Transverse colon (tissue), 4 donors: ENCODE measurements at regions not wholly inside any gene's neighbourhood (a gene's known extent, or its start where the extent isn't known, plus 50 kb on each side); places are given as distances from the start of the nearest gene placed in this dataset.

Experiments used
- DNase-seq: peaks from one replicate; pipeline ENCODE4 v3.0.0-alpha.2; 2019
- H3K27ac ChIP-seq, 4 donors: fragments of 200-600 bp; sonication (generic); 2 replicates each; pipeline ENCODE4 v1.5.1; 2016 to 2018; ENCODE audit warnings: inconsistent platforms in 4 of 4
- H3K27me3 ChIP-seq: fragments of 200-600 bp; sonication (generic); 2 replicates; pipeline ENCODE4 v1.5.1; 2017; ENCODE audit warnings: inconsistent platforms
- H3K36me3 ChIP-seq, 4 donors: fragments of 200-600 bp; sonication (generic); 2 replicates each; pipeline ENCODE4 v1.5.1; 2017 to 2019; ENCODE audit warnings: inconsistent platforms in 4 of 4
- H3K4me1 ChIP-seq, 4 donors: fragments of 200-600 bp; sonication (generic); 2 replicates each; pipeline ENCODE4 v1.5.1; 2017 to 2020; ENCODE audit warnings: inconsistent platforms in 4 of 4
- H3K4me3 ChIP-seq, 4 donors: fragments of 200-600 bp; sonication (generic); 1 replicate in 1 of 4; 2 replicates in 3 of 4; pipeline versions ENCODE4 v1.5.1 to v1.6.1; 2017 to 2019; ENCODE audit warnings: inconsistent platforms in 4 of 4
- H3K9me3 ChIP-seq, 2 donors: fragments of 200-600 bp; sonication (generic); 2 replicates each; pipeline ENCODE4 v1.5.1; 2017 to 2019; ENCODE audit warnings: inconsistent platforms in 2 of 2
- CTCF ChIP-seq, 5 experiments: fragments of 200-600 bp in 3 of 5; fragments of 450-650 bp in 2 of 5; sonication (generic) in 3 of 5; IDR thresholded peaks; 1 replicate in 2 of 5; 2 replicates in 3 of 5; pipeline ENCODE4 v1.5.1; 2016 to 2017; ENCODE audit warnings: antibody characterized with exemption in 5 of 5, inconsistent platforms in 3 of 5, mild to moderate bottlenecking in 2 of 5, moderate library complexity in 1 of 5
- EP300 ChIP-seq: sonication (generic); formaldehyde crosslinking; IDR thresholded peaks from one replicate; pipeline ENCODE4 v1.6.1; 2017; ENCODE audit warnings: antibody characterized with exemption, low read depth
- POLR2A ChIP-seq: fragments of 450-650 bp; IDR thresholded peaks from one replicate; pipeline ENCODE4 v1.6.1; 2016; ENCODE audit warnings: antibody characterized with exemption, mild to moderate bottlenecking, moderate library complexity
- POLR2AphosphoS5 ChIP-seq, 3 donors: sonication (generic); formaldehyde crosslinking; IDR thresholded peaks; one replicate each; pipeline ENCODE4 v1.6.1; 2016; ENCODE audit warnings: antibody characterized with exemption in 3 of 3
- WGBS, 2 donors: methylation state at CpG; one replicate each; pipeline ENCODE4 v1.1.5; 2018; ENCODE audit warnings: low coverage in 1 of 2; 5-methylcytosine and 5-hydroxymethylcytosine counted together
- in situ Hi-C, 4 donors: fragments of 200-750 bp; cut with MboI; loops; one replicate each; pipeline versions ENCODE4 v1.15.0 to v1.15.1; 2017; ENCODE audit warnings: low sequenced_read_pairs in 3 of 4, low pct_ligation_motif_present in 1 of 4, low pct_unique_long_range_greater_than_20kb in 1 of 4
- intact Hi-C: fragments of 100-400 bp; cut with DNase I; formaldehyde crosslinking; loops from one replicate; pipeline ENCODE4 v1.15.1; 2023; ENCODE audit warnings: low total_unique reads

- no peaks in the 10 kb centered on the region for H3K27me3 ChIP-seq
- peak overlapping the region; percentile 43 to 68 (median 48) for H3K27ac ChIP-seq
- DNase-seq = no peak
- no peak overlapping the region for H3K4me3 ChIP-seq
- H3K36me3 ChIP-seq = no peaks in the 10 kb centered on the region
- TF ChIP-seq CTCF (IDR thresholded peaks at IDR 0.05) = peak; percentile 54 to 79 (median 64)
- TF ChIP-seq POLR2AphosphoS5 (IDR thresholded peaks at IDR 0.05) = no peak
- WGBS, 2 donors = 3 to 5% methylated on average over 3 of the region's 3 CpGs
- intact Hi-C loops (loop anchor here (5.0 kb wide), 1 partner anchor 430 kb away; no protein-coding TSS in a partner anchor), in situ Hi-C loops (loop anchor here (10.0 to 25.0 kb wide), 5 partner anchors 397 to 1125 kb away; no protein-coding TSS in a partner anchor)
- no peaks in the 10 kb centered on the region for H3K9me3 ChIP-seq
- peaks cover 8 to 19% (median 15%) of the 10 kb centered on the region in 4 donors for H3K4me1 ChIP-seq
Measured at GRCh38 chr12:92987362-92987761, 58.3 kb upstream of the EEA1 start.

GRCh38 chr12:92987846-92988621, 58.9 kb upstream of the EEA1 start:
- in situ Hi-C loops = loop anchor here (10.0 to 25.0 kb wide), 5 partner anchors 397 to 1124 kb away; no protein-coding TSS in a partner anchor
- intact Hi-C loops = loop anchor here (5.0 kb wide), 1 partner anchor 429 kb away; no protein-coding TSS in a partner anchor

GRCh38 chr12:92988622-92989130, 59.6 kb upstream of the EEA1 start:
- no peaks in the 10 kb centered on the region for H3K36me3 ChIP-seq
- H3K9me3 ChIP-seq = no peaks in the 10 kb centered on the region
- in situ Hi-C loops = loop anchor here (10.0 to 25.0 kb wide), 5 partner anchors 396 to 1124 kb away; no protein-coding TSS in a partner anchor
- no peak for DNase-seq
- H3K27ac ChIP-seq = peak overlapping the region in 3 of 4 donors; percentile 1 to 68 (median 51)
- H3K4me3 ChIP-seq = no peak overlapping the region
- WGBS, 2 donors = 13% methylated on average over 1 of the region's 1 CpG
- peaks cover 8 to 19% (median 15%) of the 10 kb centered on the region in 4 donors for H3K4me1 ChIP-seq
- no peak for TF ChIP-seq CTCF (IDR thresholded peaks at IDR 0.05)
- intact Hi-C loops = loop anchor here (5.0 kb wide), 1 partner anchor 429 kb away; no protein-coding TSS in a partner anchor
- H3K27me3 ChIP-seq = no peaks in the 10 kb centered on the region

More at GRCh38 chr12:92987846-92988621, 58.9 kb upstream of the EEA1 start:
- 62 to 65% methylated on average over 1 to 4 of the region's 4 CpGs for WGBS, 2 donors
- peak overlapping the region; percentile 43 to 68 (median 48) for H3K27ac ChIP-seq
- H3K36me3 ChIP-seq = no peaks in the 10 kb centered on the region
- DNase-seq = peak; percentile 50
- no peaks in the 10 kb centered on the region for H3K27me3 ChIP-seq
- peaks cover 8 to 19% (median 15%) of the 10 kb centered on the region in 4 donors for H3K4me1 ChIP-seq
- TF ChIP-seq CTCF (IDR thresholded peaks at IDR 0.05) = no peak
- TF ChIP-seq POLR2AphosphoS5 (IDR thresholded peaks at IDR 0.05) = peak in 1 of 3 donors; percentile 6
- TF ChIP-seq EP300 = no peak
- TF ChIP-seq POLR2A = no peak
- no peak overlapping the region for H3K4me3 ChIP-seq
- no peaks in the 10 kb centered on the region for H3K9me3 ChIP-seq

- TF ChIP-seq EP300 = no peak
- no peak for TF ChIP-seq CTCF (IDR thresholded peaks at IDR 0.05)
- no peak for TF ChIP-seq POLR2AphosphoS5 (IDR thresholded peaks at IDR 0.05)
- no peak for TF ChIP-seq POLR2A
- intact Hi-C loops = loop anchor here (5.0 kb wide), 1 partner anchor 427 kb away; no protein-coding TSS in a partner anchor
- in situ Hi-C loops = loop anchor here (10.0 to 25.0 kb wide), 5 partner anchors 395 to 1122 kb away; no protein-coding TSS in a partner anchor
- Histone ChIP-seq H3K27me3 (no peaks in the 10 kb centered on the region), H3K4me1 (peaks cover 8 to 19% (median 15%) of the 10 kb centered on the region in 4 donors), H3K4me3 (no peak overlapping the region), H3K36me3 (no peaks in the 10 kb centered on the region), H3K27ac (no peak overlapping the region), H3K9me3 (no peaks in the 10 kb centered on the region)
- no peak for DNase-seq
- 72 to 88% methylated on average over 1 to 3 of the region's 3 CpGs for WGBS, 2 donors
Measured at GRCh38 chr12:92989715-92990484, 60.8 kb upstream of the EEA1 start.
